HAP-1 (cell line): ENCODE measurements at regions not wholly inside any gene's neighbourhood (a gene's known extent, or its start where the extent isn't known, plus 50 kb on each side); places are given as distances from the start of the nearest gene placed in this dataset.
A peak's percentile ranks its signal among the peaks of the same experiment; 100 is the strongest.

Source experiments
- DNase-seq, 2 experiments: peaks; one replicate each; pipeline ENCODE4 v3.0.0-alpha.2; 2016 to 2020; ENCODE audit warnings: low spot score in 2 of 2
- H3K27me3 ChIP-seq: fragments of 250-450 bp; sonication (Bioruptor Pico); 2 replicates; pipeline ENCODE4 v1.5.1; 2020; ENCODE audit warnings: low read depth, mild to moderate bottlenecking, moderate library complexity
- H3K36me3 ChIP-seq: fragments of 250-450 bp; sonication (Bioruptor Pico); replicated peaks from 2 replicates; pipeline ENCODE4 v1.5.1; 2020; ENCODE audit warnings: mild to moderate bottlenecking
- H3K4me1 ChIP-seq: fragments of 250-450 bp; sonication (Bioruptor Pico); 2 replicates; pipeline ENCODE4 v1.5.1; 2020; ENCODE audit warnings: mild to moderate bottlenecking
- H3K4me3 ChIP-seq: fragments of 250-450 bp; sonication (Bioruptor Pico); 2 replicates; pipeline ENCODE4 v1.5.1; 2020; ENCODE audit warnings: mild to moderate bottlenecking, moderate library complexity
- H3K9me3 ChIP-seq: fragments of 250-450 bp; sonication (Bioruptor Pico); 2 replicates; pipeline ENCODE4 v1.5.1; 2020; ENCODE audit warnings: mild to moderate bottlenecking, moderate library complexity
- in situ Hi-C: fragments of 300-500 bp; cut with MboI; formaldehyde crosslinking; loops from 3 replicates; pipeline ENCODE4 v1.14.3; 2020; ENCODE audit warnings: low sequenced_read_pairs, inconsistent platforms, mixed read lengths

DNA sequence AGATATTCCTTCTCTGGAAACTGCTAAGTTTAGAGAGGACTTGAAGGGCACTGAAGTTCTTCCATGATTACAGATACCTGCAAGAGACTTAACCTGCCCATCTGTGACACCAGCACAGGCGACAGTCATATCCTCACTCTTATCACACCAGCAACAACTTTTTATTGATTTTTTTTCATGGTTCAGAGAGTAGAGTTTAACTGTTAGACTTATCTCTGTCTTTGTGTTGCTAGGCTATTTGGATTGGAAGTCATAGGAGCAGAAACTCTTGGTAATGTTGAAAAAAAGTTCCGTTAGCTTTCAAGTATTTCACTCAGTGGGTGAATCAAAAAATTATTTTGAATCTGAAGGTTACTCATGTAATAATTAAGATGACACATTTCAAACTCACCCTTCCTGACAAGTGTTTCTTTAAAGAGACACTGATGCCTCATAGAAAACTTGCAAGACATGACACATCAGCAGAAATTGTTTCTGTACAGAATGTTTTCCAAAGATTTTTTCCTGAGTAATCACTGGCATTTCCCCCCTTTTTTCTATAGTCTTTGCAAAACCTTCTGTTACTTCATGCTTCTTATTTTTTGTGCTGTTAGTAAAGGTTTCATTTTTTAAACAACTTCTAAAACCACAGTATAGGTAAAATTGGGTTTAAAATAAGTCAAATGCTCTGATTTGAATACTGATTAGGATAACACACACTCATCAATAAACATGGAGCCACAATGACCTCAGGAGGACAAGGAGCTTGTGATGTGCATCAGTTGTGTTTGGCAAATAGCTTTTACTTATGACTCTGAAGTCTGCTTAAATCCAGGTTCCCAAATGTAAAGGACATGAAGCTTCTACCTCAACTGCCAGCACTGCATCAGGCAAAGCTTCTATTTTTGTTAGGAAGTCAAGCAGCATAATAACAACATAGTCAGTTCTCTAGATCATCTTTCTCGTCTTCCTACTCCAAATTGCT lies 252.9 kb upstream of the MAN1A1 start:
- Histone ChIP-seq H3K4me1 (no peaks in the 10 kb centered on the region), H3K9me3 (no peaks in the 10 kb centered on the region), H3K36me3 (no peaks in the 10 kb centered on the region), H3K4me3 (no peak overlapping the region), H3K27me3 (no peaks in the 10 kb centered on the region)
- in situ Hi-C loops, result no loop called here
- DNase-seq, result no peak

DNA sequence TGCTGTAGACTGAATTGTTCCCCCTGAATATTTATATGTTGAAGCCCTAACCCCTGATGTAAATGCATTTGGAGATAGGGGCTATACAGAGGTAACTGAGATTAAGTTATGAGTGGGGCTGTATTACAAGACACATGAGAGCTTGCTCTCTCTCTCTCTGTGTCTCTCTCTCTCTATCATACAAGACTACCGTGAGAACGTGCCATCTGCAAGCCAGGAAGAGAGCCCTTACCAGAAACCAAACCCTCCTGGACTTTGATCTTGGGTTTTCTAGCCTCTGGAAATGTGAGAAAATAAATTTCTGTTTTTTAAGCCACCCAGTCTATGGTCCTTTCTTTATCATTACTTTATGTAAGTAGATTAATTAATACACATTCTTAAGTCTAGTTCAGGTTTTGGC lies 249.3 kb upstream of the MAN1A1 start:
- Histone ChIP-seq H3K9me3 (no peaks in the 10 kb centered on the region), H3K4me1 (no peaks in the 10 kb centered on the region), H3K27me3 (no peaks in the 10 kb centered on the region), H3K36me3 (no peaks in the 10 kb centered on the region), H3K4me3 (no peak overlapping the region)
- in situ Hi-C loops, result no loop called here
- no peak for DNase-seq

DNA sequence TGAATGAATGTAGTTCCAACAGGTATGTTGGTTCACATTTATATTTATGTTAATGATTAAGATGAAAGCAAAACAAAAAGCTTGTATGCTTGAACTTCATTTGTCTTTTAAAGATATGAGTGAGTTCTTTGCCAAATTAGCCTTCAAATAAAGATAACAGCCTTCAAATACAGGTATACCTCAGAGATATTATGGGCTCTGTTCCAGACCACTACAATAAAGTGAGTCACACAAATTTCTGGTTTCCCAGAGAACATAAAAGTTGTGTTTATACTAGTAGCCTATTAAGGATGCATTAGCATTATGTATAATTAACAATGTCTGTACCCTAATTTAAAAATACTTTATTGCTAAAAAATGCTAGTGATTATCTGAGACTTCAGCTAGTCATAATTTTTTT lies 245.3 kb upstream of the MAN1A1 start:
- Histone ChIP-seq H3K4me1 (no peaks in the 10 kb centered on the region), H3K27me3 (no peaks in the 10 kb centered on the region), H3K36me3 (no peaks in the 10 kb centered on the region), H3K4me3 (no peak overlapping the region), H3K9me3 (no peaks in the 10 kb centered on the region)
- no peak for DNase-seq
- in situ Hi-C loops, result no loop called here

DNA sequence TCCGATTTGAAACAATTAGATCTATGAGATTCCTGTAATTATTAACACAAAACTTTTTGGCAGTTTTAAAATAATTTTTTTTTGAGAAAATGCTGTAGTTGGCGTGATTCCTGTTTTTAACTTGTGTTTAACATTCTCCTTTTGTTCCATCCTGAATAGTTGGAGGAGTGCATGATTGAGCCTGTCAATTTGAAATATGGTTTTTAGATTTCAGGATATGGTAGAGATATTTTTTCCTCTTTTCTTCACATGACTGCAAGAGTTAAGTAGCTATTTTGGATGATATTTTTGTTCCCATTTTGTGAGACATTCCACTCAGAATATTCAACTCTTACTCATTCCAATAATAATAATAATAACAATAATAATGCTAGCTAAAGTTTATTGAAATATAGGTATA lies 241.7 kb upstream of the MAN1A1 start:
- Histone ChIP-seq H3K4me1 (peaks cover 4% of the 10 kb centered on the region; the same call in 1 of the 2 replicates), H3K36me3 (no peaks in the 10 kb centered on the region), H3K9me3 (no peaks in the 10 kb centered on the region), H3K27me3 (no peaks in the 10 kb centered on the region), H3K4me3 (no peak overlapping the region)
- DNase-seq, result no peak
- in situ Hi-C loops, result no loop called here

DNA sequence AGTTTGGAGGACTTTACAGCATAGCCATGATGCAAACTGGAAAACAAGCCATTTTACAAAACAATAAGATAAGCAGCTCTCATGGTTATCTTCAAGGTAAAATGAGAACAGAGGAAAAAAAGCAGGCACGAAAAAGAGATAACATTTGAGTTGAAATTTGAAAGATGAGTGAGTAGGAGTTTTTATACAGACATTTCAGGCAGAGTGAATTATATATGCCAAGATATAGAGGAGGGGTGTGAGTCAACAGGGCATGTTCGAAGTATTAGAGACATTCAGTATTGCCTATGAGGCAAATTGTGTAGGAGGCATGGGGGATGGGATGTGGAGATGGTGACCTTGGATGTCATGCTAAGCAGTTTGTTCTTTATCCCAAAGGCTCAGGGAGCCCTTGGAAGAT lies 240.5 kb upstream of the MAN1A1 start:
- Histone ChIP-seq H3K4me1 (peaks cover 7% of the 10 kb centered on the region), H3K4me3 (no peak overlapping the region), H3K27me3 (no peaks in the 10 kb centered on the region), H3K36me3 (no peaks in the 10 kb centered on the region), H3K9me3 (no peaks in the 10 kb centered on the region)
- DNase-seq, result no peak
- in situ Hi-C loops, result no loop called here

DNA sequence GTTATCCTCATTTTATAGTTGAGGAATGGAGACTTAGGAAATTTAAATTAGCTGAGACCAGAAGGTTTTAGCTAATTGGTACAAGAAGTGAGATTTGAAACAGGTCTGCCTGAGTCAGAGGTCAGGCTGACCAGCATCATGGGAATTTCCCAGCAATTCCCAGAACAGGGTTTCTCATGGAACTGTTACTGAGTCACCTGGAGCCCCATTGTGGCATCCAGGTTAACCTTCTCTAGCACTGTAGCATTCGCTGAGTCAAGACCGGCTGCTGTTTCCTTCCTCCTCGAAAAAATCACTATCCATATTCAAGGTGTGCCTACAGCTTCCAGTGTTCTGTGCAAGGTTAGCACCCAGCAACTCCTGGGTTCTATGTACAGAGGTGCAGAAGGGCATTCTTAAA lies 238.0 kb upstream of the MAN1A1 start:
- no peaks in the 10 kb centered on the region for H3K9me3 ChIP-seq
- in situ Hi-C loops, result no loop called here

DNA sequence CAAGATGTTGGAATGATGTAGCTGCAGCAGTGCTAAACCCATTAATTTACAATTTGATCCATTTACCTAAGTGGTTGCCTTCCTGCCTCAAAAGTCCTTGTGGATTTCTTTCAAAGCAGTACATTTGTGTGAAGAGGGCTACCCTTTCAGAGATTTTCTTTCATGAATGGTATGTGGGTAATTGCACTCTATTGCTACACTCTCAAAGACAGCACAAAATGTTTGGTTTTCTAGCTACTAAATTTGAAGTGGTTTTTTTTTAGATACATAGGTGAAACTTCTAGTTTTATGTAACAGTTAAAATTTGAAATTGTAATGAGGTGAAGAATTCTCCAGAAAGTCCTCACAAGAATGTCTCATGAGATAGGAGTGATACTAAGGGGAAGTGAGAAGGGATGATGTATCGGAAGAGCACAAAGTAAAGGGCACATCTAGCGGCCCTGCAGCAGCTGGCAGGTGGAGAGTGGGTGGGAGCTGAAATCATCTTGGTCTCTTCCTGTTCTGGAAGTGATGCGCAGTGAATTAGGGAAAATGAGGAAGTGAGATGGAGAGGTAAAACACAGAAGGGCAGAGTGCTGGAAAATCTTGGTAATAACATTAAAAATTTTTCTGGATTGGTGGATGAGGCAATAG lies 236.8 kb upstream of the MAN1A1 start:
- no peaks in the 10 kb centered on the region for H3K36me3 ChIP-seq
- no peak overlapping the region for H3K4me3 ChIP-seq
- in situ Hi-C loops, result no loop called here
- DNase-seq, result no peak
- H3K27me3 ChIP-seq, result no peaks in the 10 kb centered on the region
- peaks cover 10% of the 10 kb centered on the region for H3K4me1 ChIP-seq
- H3K9me3 ChIP-seq, result no peaks in the 10 kb centered on the region

More for the DNA sequence above, 238.0 kb upstream of the MAN1A1 start:
- peaks cover 10% of the 10 kb centered on the region for H3K4me1 ChIP-seq
- no peak overlapping the region for H3K4me3 ChIP-seq
- no peaks in the 10 kb centered on the region for H3K27me3 ChIP-seq
- H3K36me3 ChIP-seq, result no peaks in the 10 kb centered on the region
- peak in 1 of 2 experiments; percentile 12 for DNase-seq

DNA sequence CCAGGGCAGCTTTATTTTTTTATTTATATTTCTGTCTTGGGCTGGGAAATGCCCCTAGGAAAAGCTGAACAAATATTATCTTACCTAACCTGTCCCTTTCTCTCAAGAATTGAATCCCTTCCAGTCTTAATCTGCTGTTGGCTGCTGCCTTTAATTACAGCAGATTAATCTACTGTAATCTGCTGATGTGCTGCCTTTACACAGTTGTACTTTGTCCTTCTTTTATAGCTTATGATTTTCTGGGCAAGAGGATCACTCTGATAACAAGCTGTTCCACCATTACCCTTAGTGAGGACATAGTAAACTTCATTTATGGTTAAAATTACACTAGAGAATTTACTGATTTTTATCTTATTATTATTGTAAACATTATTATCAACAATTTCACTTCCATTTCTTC lies 234.5 kb upstream of the MAN1A1 start:
- H3K4me3 ChIP-seq, result no peak overlapping the region
- in situ Hi-C loops, result no loop called here
- peaks cover 10% of the 10 kb centered on the region for H3K4me1 ChIP-seq
- H3K36me3 ChIP-seq, result no peaks in the 10 kb centered on the region
- DNase-seq, result no peak
- H3K27me3 ChIP-seq, result no peaks in the 10 kb centered on the region
- H3K9me3 ChIP-seq, result no peaks in the 10 kb centered on the region

DNA sequence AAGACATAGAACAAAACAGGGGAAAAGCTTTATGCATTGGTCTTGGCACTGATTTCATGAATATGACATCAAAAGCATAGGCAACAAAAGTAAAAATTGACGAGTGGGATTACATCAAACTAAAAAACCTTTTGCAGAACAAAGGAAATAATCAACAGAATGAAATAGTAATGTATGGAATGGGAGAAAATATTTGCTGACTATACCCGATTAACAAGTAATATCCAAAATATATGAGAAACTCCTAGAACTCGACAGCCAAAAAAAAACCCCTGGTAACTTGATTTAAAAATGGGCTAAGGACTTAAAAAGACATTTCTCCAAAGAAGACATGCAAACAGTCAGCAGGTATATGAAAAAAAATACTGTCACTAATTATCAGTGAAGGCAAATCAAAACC lies 231.7 kb upstream of the MAN1A1 start:
- Histone ChIP-seq H3K9me3 (no peaks in the 10 kb centered on the region), H3K4me3 (no peak overlapping the region), H3K4me1 (peaks cover 6% of the 10 kb centered on the region; the same call in 1 of the 2 replicates), H3K27me3 (no peaks in the 10 kb centered on the region), H3K36me3 (no peaks in the 10 kb centered on the region)
- no peak for DNase-seq
- in situ Hi-C loops, result no loop called here

DNA sequence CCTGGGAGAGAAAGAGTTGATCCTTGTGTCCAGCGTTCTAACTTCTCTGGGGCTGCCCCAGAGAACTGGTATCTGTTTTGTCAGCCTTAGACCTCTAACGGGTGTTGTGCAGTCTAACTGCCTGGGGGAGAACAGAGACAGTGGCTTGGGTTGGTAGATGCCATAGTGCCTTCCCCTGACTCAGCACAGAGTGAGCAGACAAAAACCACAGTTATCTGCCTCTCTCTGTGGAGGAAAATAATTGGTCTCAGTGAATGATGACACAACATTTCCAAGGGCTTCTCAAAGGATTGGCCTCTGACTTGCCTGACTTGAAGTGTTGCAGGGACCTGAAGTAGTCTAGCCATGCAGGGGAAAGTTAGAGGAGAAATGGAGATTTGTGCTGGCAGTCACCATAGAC lies 226.2 kb upstream of the MAN1A1 start:
- Histone ChIP-seq H3K4me3 (no peak overlapping the region), H3K4me1 (no peaks in the 10 kb centered on the region), H3K36me3 (no peaks in the 10 kb centered on the region), H3K27me3 (no peaks in the 10 kb centered on the region), H3K9me3 (no peaks in the 10 kb centered on the region)
- DNase-seq, result no peak
- in situ Hi-C loops, result no loop called here

DNA sequence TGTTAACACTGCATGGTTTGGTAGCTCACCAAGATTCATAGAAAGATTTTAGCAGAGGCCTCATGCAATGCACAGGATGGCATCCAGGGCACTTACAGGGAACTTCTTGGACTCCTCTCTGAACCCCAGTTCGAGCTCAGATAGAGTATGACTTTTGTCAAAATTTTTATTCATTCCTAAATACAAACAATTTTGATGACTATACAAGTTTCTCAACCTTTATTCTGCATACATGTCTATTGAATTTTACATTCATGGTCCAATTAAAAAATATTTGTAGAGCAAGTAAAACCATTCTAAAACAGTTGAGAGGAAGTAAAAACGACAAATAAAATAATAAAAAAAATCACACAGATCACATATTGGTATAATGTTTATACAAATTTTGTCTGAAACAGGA lies 219.0 kb upstream of the MAN1A1 start:
- Histone ChIP-seq H3K36me3 (no peaks in the 10 kb centered on the region), H3K9me3 (no peaks in the 10 kb centered on the region), H3K4me3 (no peak overlapping the region), H3K27me3 (no peaks in the 10 kb centered on the region), H3K4me1 (0 out of 2 replicates have a peak, but pooled peaks cover 4% of the 10 kb centered on the region)
- in situ Hi-C loops, result no loop called here
- no peak for DNase-seq

DNA sequence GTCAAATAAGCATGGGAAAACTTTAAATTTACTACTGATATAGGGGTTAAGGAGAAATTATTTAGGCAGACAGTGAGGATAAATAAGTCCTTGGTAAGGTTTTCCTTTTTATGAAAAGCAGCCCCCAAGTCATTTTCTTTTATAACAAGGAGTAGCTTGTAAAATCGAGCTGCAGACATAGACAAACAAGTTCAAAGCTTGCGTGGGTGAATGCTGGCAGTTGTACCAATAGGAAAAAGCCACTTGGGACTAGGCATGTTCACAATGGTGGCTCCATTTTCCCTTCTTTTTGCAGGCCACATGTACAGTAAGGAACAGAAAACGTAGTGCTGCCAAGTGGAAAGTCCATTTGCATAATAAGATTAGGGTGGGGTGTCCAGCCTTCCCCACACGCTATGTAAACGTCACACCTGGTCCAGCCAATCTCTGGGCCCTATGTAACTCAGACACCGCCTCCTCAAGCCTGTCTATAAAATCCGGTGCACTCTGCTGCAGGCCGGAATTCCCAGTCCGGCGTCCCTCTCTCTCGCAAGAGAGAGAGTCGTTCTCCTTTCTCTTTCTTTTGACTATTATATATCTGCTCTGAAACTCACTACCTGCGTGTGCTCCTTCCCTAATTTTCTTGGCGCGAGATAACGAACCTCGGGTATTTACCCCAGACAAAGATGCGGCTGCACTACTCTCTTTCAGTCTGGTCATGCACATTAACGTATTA lies 217.1 kb upstream of the MAN1A1 start:
- H3K27me3 ChIP-seq, result no peaks in the 10 kb centered on the region
- in situ Hi-C loops, result no loop called here
- no peak overlapping the region for H3K4me3 ChIP-seq
- H3K36me3 ChIP-seq, result no peaks in the 10 kb centered on the region
- H3K9me3 ChIP-seq, result no peaks in the 10 kb centered on the region
- no peak for DNase-seq
- H3K4me1 ChIP-seq, result 0 out of 2 replicates have a peak, but pooled peaks cover 4% of the 10 kb centered on the region

DNA sequence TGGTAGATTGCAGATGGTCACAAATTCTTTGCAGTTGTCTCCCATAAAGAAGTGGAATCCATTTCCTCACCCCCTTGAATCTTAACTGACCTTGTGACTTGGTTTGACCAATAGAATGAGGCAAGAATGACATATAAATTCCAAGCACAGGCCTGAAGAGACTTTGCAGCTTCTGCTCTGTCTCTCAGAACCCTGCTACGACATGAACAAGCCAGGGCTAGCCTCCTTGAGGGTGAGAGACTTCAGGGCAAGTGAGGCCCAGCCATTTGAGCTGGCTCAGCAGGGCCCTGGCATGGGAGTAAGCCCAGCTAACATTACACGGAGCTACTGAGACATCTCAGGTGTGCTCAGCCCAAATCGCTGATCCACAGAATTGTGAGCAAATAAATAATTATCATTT lies 216.3 kb upstream of the MAN1A1 start:
- DNase-seq, result no peak
- no peak overlapping the region for H3K4me3 ChIP-seq
- 0 out of 2 replicates have a peak, but pooled peaks cover 4% of the 10 kb centered on the region for H3K4me1 ChIP-seq
- no peaks in the 10 kb centered on the region for H3K36me3 ChIP-seq
- no peaks in the 10 kb centered on the region for H3K27me3 ChIP-seq
- no peaks in the 10 kb centered on the region for H3K9me3 ChIP-seq
- in situ Hi-C loops, result no loop called here

DNA sequence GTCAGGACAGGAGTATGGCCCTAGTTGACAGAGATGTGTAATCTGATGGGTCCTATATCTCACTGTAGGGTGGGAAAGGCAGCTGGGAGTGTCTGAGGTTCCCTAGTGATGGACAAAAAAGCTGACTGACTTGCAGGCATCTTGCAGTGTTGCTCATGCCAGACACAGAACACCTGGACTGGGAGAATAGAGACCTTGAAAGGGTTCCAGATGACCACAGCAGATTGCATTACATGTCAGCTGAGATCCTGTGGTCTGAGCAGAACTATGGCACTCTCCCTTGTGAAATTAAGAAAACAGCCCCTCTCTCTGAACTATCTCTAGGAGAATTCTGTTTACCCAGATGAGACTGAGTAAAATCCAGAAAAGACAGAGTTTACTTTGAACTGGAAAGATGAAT lies 212.6 kb upstream of the MAN1A1 start:
- H3K36me3 ChIP-seq, result no peaks in the 10 kb centered on the region
- DNase-seq, result no peak
- no peaks in the 10 kb centered on the region for H3K9me3 ChIP-seq
- in situ Hi-C loops, result no loop called here
- no peaks in the 10 kb centered on the region for H3K4me1 ChIP-seq
- H3K27me3 ChIP-seq, result no peaks in the 10 kb centered on the region
- H3K4me3 ChIP-seq, result no peak overlapping the region
